HG02763 (cell line): ENCODE measurements at regions not wholly inside any gene's neighbourhood (a gene's known extent, or its start where the extent isn't known, plus 50 kb on each side); places are given as distances from the start of the nearest gene placed in this dataset.
"Not testable (repeated sequence)": the region's sequence is repeated elsewhere in the genome, so short reads cannot be mapped to it uniquely, and the experiment has no call there.

Experiments used
- ATAC-seq: cut with Tn5 transposase; IDR thresholded peaks from one replicate; pipeline ENCODE4 v1.9.1; 2021; ENCODE audit warnings: mild to moderate bottlenecking, moderate library complexity; ENCODE audit not compliant: unreplicated experiment

DNA sequence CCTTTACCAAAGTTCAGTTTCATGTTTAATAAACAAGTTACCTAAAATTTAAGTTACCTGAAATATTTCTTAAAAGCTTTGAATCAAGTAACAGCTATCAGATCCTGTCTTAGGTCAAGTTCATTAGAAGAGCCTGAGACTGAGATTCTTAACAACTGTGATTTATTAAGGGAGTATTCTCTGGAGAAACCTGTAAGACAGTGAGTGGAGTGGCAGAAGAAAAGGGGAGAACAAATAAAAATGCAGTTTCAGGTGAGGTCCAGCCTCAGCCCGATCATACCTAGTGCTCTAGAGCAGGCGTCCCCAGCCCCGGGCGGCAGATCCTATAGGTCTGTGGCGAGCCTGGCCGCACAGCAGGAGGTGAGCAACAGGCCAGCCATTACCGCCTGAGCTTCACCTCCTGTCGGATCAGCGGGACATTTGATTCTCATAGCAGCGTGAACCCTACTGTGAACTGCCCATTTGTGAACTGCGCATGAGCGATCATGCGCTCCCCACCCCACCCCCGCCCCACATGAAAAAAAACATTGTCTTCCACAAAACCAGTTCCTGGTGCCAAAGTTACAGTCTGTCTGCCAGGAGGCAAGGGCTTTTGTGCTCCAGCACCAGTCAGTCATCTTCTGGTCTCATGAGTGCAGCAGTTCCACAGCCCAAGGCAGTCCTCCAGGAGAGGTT is 59.2 kb upstream of the ADGRB3 start:
- ATAC-seq = no peak

DNA sequence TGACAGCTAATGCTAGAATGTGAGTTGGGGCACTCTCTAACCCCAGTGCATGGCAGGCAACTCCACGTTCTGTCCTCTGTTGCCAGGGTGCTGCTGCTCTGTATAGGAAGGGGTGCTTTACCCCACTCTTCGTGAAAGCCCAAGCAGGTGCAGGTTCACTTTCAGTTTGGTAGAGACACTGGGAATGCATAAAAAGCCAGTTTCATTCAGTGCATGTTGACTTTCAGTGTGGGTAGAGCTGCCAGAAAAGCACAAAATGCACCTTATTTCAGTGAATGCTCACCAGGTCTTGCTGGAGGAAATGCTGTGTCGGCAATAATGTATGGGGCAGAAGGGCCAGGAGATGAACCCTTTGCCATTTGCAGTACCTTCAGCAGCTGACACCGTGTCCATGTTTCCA is 62.1 kb upstream of the ADGRB3 start:
- no peak for ATAC-seq

DNA sequence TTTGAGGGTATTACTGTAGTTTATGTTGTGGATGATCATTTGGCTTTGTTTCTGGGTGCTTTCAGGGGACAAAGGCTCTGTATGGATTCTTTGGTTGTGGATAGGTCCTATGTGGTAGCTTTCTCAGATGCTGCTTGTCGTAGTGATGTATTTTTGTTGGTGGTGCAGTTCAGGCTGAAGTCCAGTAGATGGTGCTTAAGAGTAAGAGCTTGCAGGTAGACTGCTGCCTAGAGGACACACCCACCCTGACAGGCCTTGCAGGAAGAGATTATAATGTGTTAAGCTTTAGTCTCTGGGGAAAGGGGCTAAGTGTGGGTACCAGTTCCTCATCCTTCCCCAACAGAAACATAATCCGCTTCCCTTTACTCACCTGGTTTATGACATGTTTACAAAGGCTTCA is 62.6 kb upstream of the ADGRB3 start:
- peak; percentile 81 for ATAC-seq

DNA sequence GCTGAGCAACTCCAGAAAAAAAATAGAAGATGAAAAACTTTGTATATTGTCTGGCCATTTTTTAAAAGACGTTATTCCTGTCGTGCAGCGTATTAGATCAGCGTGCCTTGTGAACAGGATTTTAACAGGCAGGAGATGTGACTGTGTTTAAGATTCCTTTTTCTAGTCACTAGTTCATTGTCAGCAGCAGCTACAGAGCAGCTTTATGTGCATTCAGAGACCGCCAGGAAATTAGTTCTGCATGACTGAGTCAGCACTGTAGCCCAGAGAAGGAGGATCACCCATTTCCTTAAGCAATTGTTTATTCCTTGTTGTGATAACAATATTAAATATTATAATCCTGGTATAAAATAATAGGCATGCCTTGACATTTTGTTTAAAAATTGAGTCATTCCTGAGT is 75.4 kb upstream of the ADGRB3 start:
- no peak for ATAC-seq

DNA sequence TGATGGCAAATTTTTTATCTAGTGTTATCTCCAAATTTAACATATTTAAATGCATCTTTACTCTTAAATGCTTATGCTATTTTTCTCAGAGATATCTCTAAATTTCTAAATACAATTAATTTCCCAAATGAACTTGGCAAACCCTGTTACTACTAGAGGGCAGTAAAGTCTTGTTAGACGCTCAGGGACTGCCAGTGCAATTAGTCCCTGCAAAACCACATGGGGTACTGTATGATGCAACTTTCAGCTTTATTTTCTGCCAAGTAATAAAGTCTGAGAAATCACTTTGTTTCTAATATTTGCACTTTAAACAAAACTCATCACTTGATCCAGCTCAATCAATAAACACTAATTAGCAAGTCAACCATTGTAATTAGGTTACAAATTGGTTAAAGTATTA is 76.0 kb upstream of the ADGRB3 start:
- ATAC-seq = no peak

DNA sequence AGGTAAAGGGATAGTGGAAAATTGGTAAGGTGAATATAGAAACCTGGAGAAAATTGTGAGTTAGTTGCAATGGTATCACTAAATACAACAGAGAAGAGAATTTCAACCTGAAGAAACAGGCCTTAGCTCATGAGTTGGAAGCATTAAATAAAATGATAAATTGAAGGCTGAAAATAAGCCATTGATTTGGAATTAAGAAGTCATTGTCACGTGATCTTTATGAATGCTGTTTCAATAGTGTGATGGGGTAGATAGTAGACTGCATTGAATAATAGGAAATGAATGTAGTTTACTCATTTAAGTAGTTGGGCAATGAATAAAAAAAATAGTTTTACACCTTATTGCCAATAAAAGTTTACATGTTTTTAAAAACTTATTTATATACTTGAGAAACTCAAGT is 88.5 kb upstream of the ADGRB3 start:
- ATAC-seq = no peak

DNA sequence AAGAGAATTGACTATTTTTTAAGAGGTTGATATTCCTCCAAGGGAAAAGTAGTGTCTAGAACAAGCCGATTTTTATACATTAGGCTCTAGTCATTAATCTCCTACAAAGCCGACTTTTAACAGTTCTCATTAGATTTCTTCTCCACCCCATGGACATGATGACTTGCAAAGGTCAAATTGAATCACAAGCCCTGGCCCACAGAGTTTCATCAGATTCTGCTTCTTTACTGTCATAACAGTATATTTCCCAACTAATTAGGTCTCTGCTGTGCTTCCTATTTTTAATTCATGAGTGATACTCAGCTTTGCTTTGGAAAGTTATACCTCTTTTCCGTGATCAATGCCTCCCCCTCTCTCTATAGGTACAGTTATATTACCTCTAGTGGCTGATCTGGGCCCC is 90.6 kb upstream of the ADGRB3 start:
- ATAC-seq = no peak

DNA sequence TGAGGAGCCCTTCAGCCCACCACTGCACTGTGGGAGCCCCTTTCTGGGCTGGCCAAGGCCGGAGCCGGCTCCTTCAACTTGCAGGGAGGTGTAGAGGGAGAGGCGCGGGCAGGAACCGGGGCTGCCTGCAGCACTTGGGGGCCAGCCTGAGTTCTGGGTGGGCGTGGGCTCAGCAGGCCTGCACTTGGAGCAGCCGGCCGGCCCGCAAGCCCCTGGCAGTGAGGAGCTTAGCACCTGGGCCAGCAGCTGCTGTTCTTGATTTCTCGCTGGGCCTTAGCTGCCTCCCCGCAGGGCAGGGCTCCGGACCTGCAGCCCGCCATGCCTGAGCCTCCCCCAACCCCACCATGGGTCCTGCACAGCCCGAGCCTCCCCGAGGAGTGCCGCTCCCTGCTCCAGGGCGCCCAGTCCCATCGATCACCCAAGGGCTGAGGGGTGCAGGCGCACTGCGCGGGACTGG is 101.7 kb upstream of the ADGRB3 start:
- ATAC-seq = no peak

DNA sequence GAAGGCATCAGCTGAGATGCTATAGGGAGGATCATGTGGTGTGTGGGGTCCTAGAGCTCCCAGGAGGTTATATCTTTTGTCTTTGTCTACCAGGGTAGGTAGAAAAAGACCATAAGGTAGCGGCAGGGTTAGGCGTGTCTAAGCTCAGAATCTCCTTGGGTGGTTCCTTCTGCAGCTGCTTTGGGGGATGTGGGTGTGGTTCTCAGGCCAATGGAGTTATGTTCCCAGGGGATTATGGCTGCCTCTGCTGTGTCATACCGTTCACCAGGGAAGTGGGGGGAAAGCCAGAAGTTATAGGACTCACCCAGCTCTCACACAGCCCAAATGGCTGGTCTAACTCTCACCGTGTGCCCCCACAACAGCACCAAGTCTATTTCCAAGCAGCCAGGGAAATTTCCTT is 107.4 kb upstream of the ADGRB3 start:
- no peak for ATAC-seq

DNA sequence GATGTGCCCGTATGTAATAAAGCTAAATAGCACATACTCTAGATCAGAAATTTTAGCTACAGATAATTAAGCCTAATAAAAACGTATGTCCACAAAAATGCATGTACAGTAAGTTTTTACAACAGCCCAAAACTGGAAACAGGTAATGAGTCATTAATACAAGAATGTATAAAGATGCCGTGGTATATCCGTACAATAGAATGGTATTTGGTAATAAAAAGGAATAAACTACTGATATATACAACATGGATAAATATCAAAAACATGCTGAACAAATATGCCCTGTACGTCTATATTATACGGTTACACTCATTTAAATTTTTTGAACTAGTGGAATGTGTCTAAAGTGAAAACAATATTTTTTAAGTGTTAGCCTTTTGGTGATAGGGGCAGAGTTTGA is 128.2 kb upstream of the ADGRB3 start:
- no peak for ATAC-seq

DNA sequence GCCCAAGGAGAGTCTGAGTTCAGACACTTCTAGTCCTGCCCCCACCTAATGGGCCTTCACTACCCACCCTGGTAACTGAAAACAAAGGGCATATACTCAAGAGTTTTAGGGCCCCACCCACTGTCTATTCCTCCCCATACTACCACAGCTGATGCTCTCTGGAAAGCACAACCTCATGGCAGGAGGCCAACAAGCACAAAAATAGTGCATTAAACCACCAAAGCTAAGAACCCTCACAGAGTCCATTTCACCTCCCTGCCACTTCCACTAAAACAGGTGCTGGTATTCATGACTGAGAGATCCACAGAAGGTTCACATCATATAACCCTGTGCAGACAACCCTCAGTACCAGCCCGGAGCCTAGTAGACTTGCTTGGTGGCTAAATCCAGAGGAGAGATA is 132.1 kb upstream of the ADGRB3 start:
- no peak for ATAC-seq

DNA sequence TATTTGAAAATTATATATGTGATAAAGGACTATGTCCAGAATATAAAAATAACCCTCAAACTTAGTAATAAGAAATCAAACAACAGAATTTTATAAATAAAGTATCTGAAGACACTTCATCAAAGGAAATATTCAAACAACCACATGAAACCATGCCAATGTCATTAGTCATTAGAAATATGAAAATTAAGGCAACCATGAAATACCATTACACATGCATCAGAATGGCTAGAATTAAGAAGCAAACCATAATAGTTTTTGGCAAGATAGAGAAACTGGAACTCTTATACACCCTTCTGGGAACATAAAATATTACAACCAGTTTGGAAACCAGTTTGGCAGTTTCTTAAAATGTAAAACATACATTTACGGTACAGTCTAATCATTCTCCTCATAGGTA is 137.2 kb upstream of the ADGRB3 start:
- no peak for ATAC-seq

DNA sequence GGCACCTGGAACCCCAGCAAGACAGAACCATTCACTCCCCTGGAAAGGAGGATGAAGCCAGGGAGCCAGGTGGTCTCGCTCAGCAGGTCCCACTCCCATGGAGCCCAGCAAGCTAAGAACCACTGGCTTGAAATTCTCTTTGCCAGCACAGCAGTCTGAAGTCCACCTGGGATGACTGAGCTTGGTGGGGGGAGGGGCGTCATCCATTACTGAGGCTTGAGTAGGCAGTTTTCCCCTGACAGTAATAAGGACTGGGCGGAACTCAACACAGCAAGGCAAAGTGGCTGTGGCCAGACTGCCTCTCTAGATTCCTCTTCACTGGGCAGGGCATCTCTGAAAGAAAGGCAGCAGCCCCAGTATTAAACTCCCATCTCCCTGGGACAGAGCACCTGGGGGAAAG is 140.2 kb upstream of the ADGRB3 start:
- ATAC-seq = not testable (repeated sequence)

DNA sequence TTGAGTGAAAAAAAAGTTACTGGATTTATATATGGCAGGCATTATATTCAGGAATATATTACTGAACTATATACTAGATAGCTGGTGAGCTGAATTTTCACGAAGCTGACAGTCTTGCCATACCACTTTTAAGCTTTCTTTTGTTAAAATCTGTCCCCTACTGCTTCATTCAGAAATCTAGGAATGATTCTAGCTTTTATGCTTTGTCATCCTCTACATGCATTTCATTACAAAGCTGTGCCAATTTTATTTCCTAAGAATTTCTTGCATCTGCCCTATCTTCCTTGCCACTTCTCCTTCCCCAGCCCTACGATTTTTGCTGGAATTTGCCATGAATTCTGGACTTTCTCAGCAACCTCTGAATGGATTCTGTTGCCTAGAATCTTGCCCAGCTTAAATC is 158.5 kb upstream of the ADGRB3 start:
- ATAC-seq = no peak

DNA sequence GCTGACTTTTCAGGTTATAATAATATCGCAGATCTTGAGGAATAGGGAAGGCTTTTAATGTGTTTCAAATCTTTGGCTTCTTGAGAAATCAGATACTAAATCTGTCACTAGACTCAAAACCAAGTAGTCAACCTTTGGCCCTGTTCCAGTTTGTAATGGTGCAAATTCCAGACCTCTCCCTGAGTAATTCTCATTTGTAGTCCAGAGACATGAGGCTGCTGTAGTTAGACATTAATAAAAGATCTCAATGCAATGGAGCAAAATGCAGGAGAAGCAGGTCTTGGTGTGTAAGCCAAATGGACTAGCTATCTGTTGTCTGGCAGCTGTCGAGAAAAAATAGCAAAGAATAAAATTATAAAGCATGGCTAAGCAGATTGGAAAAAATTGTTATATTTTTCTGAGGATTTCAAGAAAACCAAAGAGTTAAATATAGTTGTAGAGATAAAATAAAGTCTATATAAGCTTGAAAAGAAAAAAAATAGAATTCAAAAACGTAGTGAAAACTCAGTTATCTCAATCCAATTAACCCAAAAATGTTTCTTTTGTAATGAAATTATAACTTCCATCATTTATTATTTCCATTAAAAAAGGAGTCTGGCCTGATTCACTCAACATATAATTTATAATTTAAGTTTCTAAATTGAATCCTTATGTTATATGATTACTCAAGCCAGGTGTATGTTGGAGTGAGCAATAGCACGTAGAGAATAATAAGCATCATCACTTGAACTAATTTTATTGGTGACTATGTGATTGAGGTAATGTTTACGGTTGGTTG is 161.5 kb upstream of the ADGRB3 start:
- ATAC-seq = no peak

DNA sequence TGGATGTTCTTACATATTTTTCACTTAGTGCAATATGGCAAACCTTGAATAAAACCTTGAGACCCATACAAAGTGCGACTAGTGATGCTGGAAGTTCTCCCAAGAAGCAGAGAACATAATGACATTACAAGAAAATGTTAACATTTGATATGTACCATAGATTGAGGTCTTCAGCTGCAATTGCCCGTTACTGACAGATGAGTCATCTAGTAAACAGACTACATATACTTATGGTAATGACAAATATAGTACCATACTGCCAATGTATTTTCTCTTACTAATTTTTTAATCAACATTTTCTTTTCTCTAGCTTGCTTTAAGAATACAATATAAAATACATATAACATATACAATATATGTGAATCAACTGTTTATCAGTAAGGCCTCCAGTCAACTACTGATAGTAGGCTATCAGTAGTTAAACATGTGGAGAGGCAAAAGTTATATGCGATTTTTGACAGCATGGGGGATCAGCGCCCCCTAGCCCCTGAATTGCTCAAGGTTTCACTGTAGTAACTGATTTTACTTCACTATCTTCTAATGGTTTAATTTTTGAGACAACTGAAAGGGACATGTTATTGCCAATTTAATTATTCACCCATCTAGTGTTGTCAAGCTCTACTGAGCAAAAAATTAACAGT is 166.7 kb upstream of the ADGRB3 start:
- ATAC-seq = no peak

DNA sequence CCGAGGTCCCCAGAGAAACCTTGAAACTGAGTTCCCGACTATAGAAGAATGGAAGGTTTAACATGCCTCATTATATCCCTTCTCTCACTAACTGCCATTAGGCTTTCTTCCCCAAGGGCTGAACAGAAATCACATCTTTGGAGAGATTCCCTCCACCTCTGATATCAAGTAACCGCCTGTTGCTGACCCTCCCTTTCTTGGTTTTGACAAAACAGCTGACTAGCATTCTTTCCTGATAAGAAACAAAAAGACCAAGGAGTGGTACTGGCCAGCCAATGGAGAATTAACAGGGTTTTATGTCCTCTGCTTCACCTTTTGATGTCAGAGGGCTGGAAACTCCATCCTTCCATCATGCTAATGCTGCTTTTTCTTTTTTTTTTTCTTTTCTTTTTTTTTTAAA is 176.6 kb upstream of the ADGRB3 start:
- no peak for ATAC-seq

DNA sequence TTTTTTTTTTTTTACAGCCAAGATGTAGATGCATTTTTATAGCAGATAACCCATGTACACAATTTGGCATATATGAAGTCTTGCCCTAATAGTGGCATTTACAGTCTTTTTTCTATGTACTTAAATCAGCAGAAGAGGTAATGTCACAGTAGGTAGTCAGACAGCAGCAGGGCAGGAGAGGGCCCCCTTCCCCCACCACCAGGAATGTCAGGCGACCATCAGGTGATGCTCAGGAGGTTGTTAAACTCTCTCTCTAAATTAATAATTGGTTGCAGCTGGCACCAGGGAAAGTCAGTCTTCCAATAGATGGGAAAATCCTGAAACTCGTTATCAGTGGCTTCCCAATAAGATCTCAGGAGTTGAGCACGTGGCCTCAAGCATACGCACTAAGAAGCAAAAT is 188.0 kb upstream of the ADGRB3 start:
- no peak for ATAC-seq

DNA sequence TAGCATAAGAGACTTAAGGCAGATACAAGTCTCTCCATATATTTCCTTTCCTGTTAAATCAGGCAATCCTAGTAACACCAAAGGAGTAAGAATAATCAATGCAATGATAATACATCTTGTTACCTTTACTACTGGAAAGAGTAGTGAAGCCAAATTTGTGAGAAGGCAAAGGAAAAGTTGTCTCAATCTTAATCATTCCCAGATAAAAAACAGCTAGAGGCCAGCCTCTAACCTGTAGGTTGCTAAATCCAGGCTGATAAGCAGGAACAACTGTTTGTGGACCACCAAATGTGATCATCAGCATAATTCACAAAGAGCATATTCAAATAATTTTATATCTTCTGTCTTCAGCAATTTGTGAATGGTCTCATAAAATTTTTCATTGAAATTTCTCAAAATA is 189.2 kb upstream of the ADGRB3 start:
- ATAC-seq = no peak

DNA sequence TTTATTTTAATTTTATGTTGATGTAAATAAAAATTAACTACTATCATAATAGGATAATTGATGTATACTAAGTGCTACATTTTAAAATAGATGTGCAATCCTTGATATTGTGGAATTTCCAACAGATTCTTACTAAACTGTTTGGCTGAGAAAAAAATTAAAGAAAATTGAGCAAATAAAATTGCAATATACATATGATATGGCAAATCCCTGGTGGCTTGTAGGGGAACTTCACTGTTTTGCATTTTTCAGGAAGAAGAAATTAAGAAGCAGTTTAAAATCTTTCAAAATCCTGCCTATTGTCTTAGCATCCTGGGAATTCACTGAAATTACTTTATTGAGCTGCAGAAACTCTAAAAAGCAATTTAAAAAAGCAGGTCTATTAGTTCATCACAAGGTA is 191.4 kb upstream of the ADGRB3 start:
- no peak for ATAC-seq

DNA sequence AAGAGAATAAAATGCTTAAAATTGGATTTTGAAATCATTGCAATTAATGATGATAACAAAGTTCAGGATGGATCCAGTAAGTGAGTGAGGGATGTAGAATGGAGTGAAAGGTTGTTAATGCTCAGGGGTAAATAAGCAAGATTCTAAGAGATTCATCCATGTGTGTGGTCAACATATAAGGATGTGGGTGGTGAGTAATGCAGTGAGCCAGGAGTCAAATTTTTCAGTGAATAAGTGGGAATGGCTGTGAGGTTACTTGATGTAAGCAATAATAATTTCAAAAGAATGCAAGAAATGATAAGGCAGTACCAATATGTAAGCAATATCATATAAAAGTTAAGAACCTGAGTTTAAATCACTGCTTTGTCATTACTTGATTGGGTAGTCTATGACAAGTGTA is 207.5 kb upstream of the ADGRB3 start:
- no peak for ATAC-seq

DNA sequence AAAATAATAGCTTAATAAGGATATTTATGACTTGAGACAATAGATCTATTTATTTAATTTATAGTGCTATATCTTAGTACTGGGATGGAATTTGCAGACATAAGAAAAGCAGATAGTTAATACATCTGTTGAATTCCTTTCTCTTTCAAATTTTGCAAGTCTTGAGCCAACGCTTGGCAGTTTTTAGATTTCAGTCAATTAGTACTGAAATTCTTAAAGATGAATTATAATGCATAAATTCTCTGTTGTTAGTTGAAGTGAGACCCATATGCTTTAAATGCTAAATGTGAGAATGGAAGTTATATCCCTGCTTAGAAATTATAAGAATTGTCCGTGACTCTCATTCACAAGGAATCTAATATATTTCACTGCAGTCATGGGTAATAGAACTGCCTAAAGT is 225.1 kb upstream of the ADGRB3 start:
- no peak for ATAC-seq
